Thymus (tissue), 11 donors: ENCODE measurements at regions not wholly inside any gene's neighbourhood (a gene's known extent, or its start where the extent isn't known, plus 50 kb on each side); places are given as distances from the start of the nearest gene placed in this dataset.

Experiments used
- DNase-seq, 9 donors: peaks; one replicate each; pipeline ENCODE4 v3.0.0-alpha.2; 2013; ENCODE audit warnings: low spot score in 9 of 9, low read depth in 6 of 9, missing footprints in 1 of 9
- H3K27ac ChIP-seq, 2 donors: one replicate each; pipeline ENCODE4 v1.5.1; 2013; ENCODE audit warnings: control low read depth in 1 of 2, low read depth in 1 of 2, low read length in 1 of 2, mild to moderate bottlenecking in 1 of 2, moderate library complexity in 1 of 2
- H3K27me3 ChIP-seq, 2 donors: one replicate each; pipeline ENCODE4 v1.5.1; 2013; ENCODE audit warnings: low read length in 1 of 2; ENCODE audit not compliant: control insufficient read depth in 2 of 2, insufficient read depth in 1 of 2
- H3K36me3 ChIP-seq, 2 donors: one replicate each; pipeline ENCODE4 v1.5.1; 2013; ENCODE audit warnings: low read length in 1 of 2, mild to moderate bottlenecking in 1 of 2, moderate library complexity in 1 of 2; ENCODE audit not compliant: control insufficient read depth in 2 of 2, insufficient read depth in 2 of 2
- H3K4me1 ChIP-seq, 2 donors: one replicate each; pipeline ENCODE4 v1.5.1; 2013; ENCODE audit warnings: low read length in 2 of 2; ENCODE audit not compliant: control insufficient read depth in 2 of 2, insufficient read depth in 2 of 2
- H3K4me3 ChIP-seq, 2 donors: one replicate each; pipeline ENCODE4 v1.5.1; 2013; ENCODE audit warnings: low read length in 2 of 2, control low read depth in 1 of 2, mild to moderate bottlenecking in 1 of 2
- H3K9me3 ChIP-seq, 2 donors: one replicate each; pipeline ENCODE4 v1.5.1; 2013; ENCODE audit warnings: low read length in 1 of 2, mild to moderate bottlenecking in 1 of 2; ENCODE audit not compliant: control insufficient read depth in 2 of 2, insufficient read depth in 1 of 2
- WGBS: extraction: QIAGEN DNeasy Blood & Tissue Kit; methylation state at CpG from one replicate; pipeline ENCODE4 v1.1.7; 2013; 5-methylcytosine and 5-hydroxymethylcytosine counted together
- donor health status: healthy.

- no peak for DNase-seq
- Histone ChIP-seq H3K27ac (no peak overlapping the region), H3K27me3 (no peaks in the 10 kb centered on the region), H3K4me1 (no peaks in the 10 kb centered on the region), H3K36me3 (no peaks in the 10 kb centered on the region), H3K9me3 (no peaks in the 10 kb centered on the region), H3K4me3 (no peak overlapping the region)
- 98% methylated on average over 1 of the region's 1 CpG for WGBS
These were observed 165.6 kb downstream of the C1orf94 start for GRCh38 chr1:34342334-34342733.

GRCh38 chr1:34346128-34346527 lies 169.4 kb downstream of the C1orf94 start:
- no peak overlapping the region for H3K27ac ChIP-seq
- DNase-seq: no peak
- no peaks in the 10 kb centered on the region for H3K27me3 ChIP-seq
- no peaks in the 10 kb centered on the region for H3K9me3 ChIP-seq
- H3K36me3 ChIP-seq: no peaks in the 10 kb centered on the region
- H3K4me3 ChIP-seq: no peak overlapping the region
- 66% methylated on average over 3 of the region's 3 CpGs for WGBS
- H3K4me1 ChIP-seq: no peaks in the 10 kb centered on the region

- Histone ChIP-seq H3K4me3 (no peak overlapping the region), H3K27ac (no peak overlapping the region), H3K27me3 (no peaks in the 10 kb centered on the region), H3K36me3 (no peaks in the 10 kb centered on the region), H3K9me3 (no peaks in the 10 kb centered on the region), H3K4me1 (no peaks in the 10 kb centered on the region)
- 98% methylated on average over 2 of the region's 2 CpGs for WGBS
- no peak for DNase-seq
These were observed 176.7 kb downstream of the C1orf94 start for GRCh38 chr1:34353409-34353808.

- H3K27me3 ChIP-seq: no peaks in the 10 kb centered on the region
- DNase-seq: no peak
- H3K4me3 ChIP-seq: no peak overlapping the region
- 61% methylated on average over 2 of the region's 2 CpGs for WGBS
- no peaks in the 10 kb centered on the region for H3K4me1 ChIP-seq
- H3K27ac ChIP-seq: no peak overlapping the region
- no peaks in the 10 kb centered on the region for H3K36me3 ChIP-seq
- H3K9me3 ChIP-seq: no peaks in the 10 kb centered on the region
These were observed 177.7 kb downstream of the C1orf94 start for GRCh38 chr1:34354367-34354766.

GRCh38 chr1:34356853-34357252 lies 180.1 kb downstream of the C1orf94 start:
- WGBS: 86% methylated on average over 4 of the region's 4 CpGs
- no peaks in the 10 kb centered on the region for H3K4me1 ChIP-seq
- H3K27me3 ChIP-seq: no peaks in the 10 kb centered on the region
- H3K9me3 ChIP-seq: no peaks in the 10 kb centered on the region
- H3K4me3 ChIP-seq: no peak overlapping the region
- no peak overlapping the region for H3K27ac ChIP-seq
- H3K36me3 ChIP-seq: no peaks in the 10 kb centered on the region
- DNase-seq: no peak

- WGBS: 70% methylated on average over 2 of the region's 2 CpGs
- H3K4me1 ChIP-seq: no peaks in the 10 kb centered on the region
- H3K36me3 ChIP-seq: no peaks in the 10 kb centered on the region
- no peaks in the 10 kb centered on the region for H3K9me3 ChIP-seq
- no peak for DNase-seq
- no peak overlapping the region for H3K4me3 ChIP-seq
- H3K27me3 ChIP-seq: no peaks in the 10 kb centered on the region
- H3K27ac ChIP-seq: no peak overlapping the region
These were observed 181.9 kb downstream of the C1orf94 start for GRCh38 chr1:34358636-34359035.

- no peaks in the 10 kb centered on the region for H3K9me3 ChIP-seq
- no peaks in the 10 kb centered on the region for H3K36me3 ChIP-seq
- no peak overlapping the region for H3K27ac ChIP-seq
- no peak overlapping the region for H3K4me3 ChIP-seq
- WGBS: 94% methylated on average over 4 of the region's 4 CpGs
- DNase-seq: no peak
- H3K27me3 ChIP-seq: no peaks in the 10 kb centered on the region
- no peaks in the 10 kb centered on the region for H3K4me1 ChIP-seq
These were observed 182.7 kb downstream of the C1orf94 start for GRCh38 chr1:34359411-34359810.

- Histone ChIP-seq H3K4me1 (no peaks in the 10 kb centered on the region), H3K9me3 (no peaks in the 10 kb centered on the region), H3K27me3 (no peaks in the 10 kb centered on the region), H3K27ac (no peak overlapping the region), H3K36me3 (no peaks in the 10 kb centered on the region), H3K4me3 (no peak overlapping the region)
- 76% methylated on average over 3 of the region's 3 CpGs for whole genome bisulfite sequencing
- no peak for DNase-seq
These were observed 183.9 kb downstream of the C1orf94 start for GRCh38 chr1:34360574-34360973.

- Histone ChIP-seq H3K4me1 (no peaks in the 10 kb centered on the region), H3K27ac (no peak overlapping the region), H3K9me3 (no peaks in the 10 kb centered on the region), H3K36me3 (no peaks in the 10 kb centered on the region), H3K27me3 (no peaks in the 10 kb centered on the region), H3K4me3 (no peak overlapping the region)
- no peak for DNase-seq
- 60% methylated on average over 3 of the region's 3 CpGs for WGBS
These were observed 184.4 kb downstream of the C1orf94 start for GRCh38 chr1:34361121-34361520.

GRCh38 chr1:34361781-34362357 lies 185.2 kb downstream of the C1orf94 start:
- no peaks in the 10 kb centered on the region for H3K27me3 ChIP-seq

More at GRCh38 chr1:34361781-34362357, 185.2 kb downstream of the C1orf94 start:
- Histone ChIP-seq H3K4me3 (no peak overlapping the region), H3K27ac (no peak overlapping the region), H3K9me3 (no peaks in the 10 kb centered on the region), H3K36me3 (no peaks in the 10 kb centered on the region), H3K4me1 (no peaks in the 10 kb centered on the region)
- no peak for DNase-seq
- WGBS: 85% methylated on average over 2 of the region's 2 CpGs
